ENCODE measurements at regions not wholly inside any gene's neighbourhood (a gene's known extent, or its start where the extent isn't known, plus 50 kb on each side); places are given as distances from the start of the nearest gene placed in this dataset.

DNA sequence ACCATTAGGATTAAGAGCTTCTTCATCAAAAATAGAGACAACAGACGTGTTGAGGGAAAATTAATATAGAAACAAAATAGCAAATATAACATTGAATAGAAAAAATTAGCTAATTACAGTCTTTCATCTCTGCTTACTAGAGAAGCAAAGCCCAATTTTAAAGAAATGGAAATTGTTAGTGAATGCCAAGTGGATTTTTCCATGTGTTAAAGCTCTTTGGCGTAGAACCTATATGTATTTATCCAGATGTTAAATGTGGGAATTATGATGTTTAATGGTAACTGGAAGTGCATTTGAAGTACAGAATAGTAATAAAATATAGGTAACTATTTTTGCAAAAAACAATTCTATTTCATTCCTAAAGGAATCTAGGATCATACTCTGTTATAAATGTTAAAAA lies 212.0 kb upstream of the COL3A1 start:
- peaks cover 0 to 2% of the 10 kb centered on the region in 2 donors for H3K9me3 ChIP-seq
- no peaks in the 10 kb centered on the region for H3K36me3 ChIP-seq
- TF ChIP-seq, protein P1, sequence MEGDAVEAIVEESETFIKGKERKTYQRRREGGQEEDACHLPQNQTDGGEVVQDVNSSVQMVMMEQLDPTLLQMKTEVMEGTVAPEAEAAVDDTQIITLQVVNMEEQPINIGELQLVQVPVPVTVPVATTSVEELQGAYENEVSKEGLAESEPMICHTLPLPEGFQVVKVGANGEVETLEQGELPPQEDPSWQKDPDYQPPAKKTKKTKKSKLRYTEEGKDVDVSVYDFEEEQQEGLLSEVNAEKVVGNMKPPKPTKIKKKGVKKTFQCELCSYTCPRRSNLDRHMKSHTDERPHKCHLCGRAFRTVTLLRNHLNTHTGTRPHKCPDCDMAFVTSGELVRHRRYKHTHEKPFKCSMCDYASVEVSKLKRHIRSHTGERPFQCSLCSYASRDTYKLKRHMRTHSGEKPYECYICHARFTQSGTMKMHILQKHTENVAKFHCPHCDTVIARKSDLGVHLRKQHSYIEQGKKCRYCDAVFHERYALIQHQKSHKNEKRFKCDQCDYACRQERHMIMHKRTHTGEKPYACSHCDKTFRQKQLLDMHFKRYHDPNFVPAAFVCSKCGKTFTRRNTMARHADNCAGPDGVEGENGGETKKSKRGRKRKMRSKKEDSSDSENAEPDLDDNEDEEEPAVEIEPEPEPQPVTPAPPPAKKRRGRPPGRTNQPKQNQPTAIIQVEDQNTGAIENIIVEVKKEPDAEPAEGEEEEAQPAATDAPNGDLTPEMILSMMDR (IDR thresholded peaks at IDR 0.05) = no peak
- no peak for TF ChIP-seq POLR2A (IDR thresholded peaks at IDR 0.05)
- H3K4me1 ChIP-seq = no peaks in the 10 kb centered on the region
- no peak for DNase-seq
- no peaks in the 10 kb centered on the region for H3K27me3 ChIP-seq
- H3K4me3 ChIP-seq = no peak overlapping the region
- intact Hi-C loops (cut with DNase I; ENCODE audit: low total_unique reads) = no loop called here
- H3K27ac ChIP-seq = no peak overlapping the region

DNA sequence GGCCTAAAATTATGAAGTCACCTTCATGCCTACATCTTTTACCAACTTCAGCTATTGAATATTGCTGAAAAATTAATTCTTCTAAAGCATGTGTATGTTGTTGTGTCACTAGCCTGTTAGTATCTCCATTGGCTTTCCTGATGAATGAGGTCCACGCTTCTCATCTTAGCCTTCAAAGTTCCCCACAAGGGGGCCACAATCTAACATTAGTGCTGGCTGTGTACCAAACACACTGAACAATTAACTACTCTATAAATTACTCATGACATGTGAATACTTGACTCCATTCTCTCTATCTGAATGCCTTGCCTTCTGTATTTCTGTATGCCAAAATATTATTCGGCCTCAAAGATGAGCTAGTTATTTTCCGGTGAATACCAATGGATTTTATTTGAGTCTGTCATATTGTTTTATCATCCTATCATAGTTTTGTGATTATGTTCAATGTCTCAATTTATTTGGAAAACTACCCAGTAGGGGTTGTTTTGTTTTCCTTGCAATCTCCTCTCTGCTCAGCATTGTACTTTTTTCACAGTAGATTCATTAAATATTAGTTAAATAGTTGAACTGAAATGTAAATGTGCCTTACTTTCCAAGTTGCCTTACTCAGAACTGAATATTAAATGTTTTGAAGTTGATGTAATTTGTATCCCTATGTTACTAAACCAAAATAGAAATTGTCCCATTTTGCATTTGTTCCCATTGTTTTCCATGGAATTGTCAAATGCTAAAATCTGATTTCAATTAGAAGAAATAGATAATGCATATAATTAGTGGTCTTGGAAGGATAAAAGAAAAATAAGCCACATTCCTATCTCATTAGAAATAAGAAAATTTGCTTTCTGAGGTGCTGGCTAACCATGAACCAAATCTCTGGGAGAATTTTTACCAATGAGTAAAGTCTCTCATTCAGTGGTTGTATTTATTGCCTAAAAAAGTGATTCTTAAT lies 208.4 kb upstream of the COL3A1 start:
- intact Hi-C loops (cut with DNase I; ENCODE audit: low total_unique reads) = no loop called here
- H3K36me3 ChIP-seq = no peaks in the 10 kb centered on the region

DNA sequence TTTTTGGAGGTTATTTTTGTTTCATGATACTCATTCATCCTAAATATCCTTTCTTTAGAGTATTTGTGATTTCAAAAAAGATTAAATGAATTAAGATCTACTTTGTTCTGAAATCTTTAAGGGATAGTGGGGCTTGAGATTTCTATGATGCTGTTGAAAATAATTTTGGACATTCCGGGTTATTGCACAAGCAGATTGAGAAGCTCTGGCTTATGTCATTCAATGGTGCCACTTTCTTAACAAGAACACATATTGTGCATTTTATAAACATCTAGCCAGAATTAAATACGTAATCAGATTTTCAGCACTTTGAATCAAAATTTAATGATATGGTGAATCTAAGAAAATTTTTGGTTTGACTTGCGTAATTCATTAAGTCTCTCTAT lies 207.7 kb upstream of the COL3A1 start:
- H3K9me3 ChIP-seq = no peaks in the 10 kb centered on the region
- no peaks in the 10 kb centered on the region for H3K4me1 ChIP-seq
- no peak for DNase-seq
- intact Hi-C loops (cut with DNase I; ENCODE audit: low total_unique reads) = no loop called here
- H3K36me3 ChIP-seq = no peaks in the 10 kb centered on the region
- TF ChIP-seq, protein P1 (IDR thresholded peaks at IDR 0.05) = no peak
- no peak for TF ChIP-seq POLR2A (IDR thresholded peaks at IDR 0.05)
- no peaks in the 10 kb centered on the region for H3K27me3 ChIP-seq
- no peak overlapping the region for H3K4me3 ChIP-seq
- no peak overlapping the region for H3K27ac ChIP-seq

More for the DNA sequence above, 208.4 kb upstream of the COL3A1 start:
- no peak for DNase-seq
- TF ChIP-seq POLR2A (IDR thresholded peaks at IDR 0.05) = no peak
- TF ChIP-seq, protein P1 (IDR thresholded peaks at IDR 0.05) = no peak
- H3K27me3 ChIP-seq = no peaks in the 10 kb centered on the region
- H3K9me3 ChIP-seq = no peaks in the 10 kb centered on the region
- no peaks in the 10 kb centered on the region for H3K4me1 ChIP-seq
- H3K27ac ChIP-seq = no peak overlapping the region
- H3K4me3 ChIP-seq = no peak overlapping the region

DNA sequence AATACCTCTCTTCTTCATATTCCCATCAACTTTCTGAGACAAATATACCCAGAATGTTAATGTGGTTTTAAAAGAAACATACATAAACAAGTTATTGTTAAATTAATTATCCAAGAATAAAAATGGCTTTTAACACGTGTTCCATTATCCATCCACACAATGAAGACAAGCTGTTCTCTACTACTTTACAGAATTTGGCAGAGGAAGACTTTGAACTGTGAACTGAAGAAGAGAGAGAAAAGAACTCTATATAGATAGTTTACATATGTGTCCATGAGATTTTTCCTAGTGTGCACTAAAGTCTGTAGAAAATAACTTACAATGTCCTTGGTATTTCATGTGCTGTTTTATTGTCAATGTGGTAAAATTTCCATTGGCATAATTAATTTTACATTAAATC lies 207.0 kb upstream of the COL3A1 start:
- Histone ChIP-seq H3K9me3 (no peaks in the 10 kb centered on the region), H3K27ac (no peak overlapping the region), H3K36me3 (no peaks in the 10 kb centered on the region), H3K27me3 (no peaks in the 10 kb centered on the region), H3K4me1 (no peaks in the 10 kb centered on the region), H3K4me3 (no peak overlapping the region)
- DNase-seq = no peak
- TF ChIP-seq, protein P1 (IDR thresholded peaks at IDR 0.05) = no peak
- no peak for TF ChIP-seq POLR2A (IDR thresholded peaks at IDR 0.05)
- intact Hi-C loops (cut with DNase I; ENCODE audit: low total_unique reads) = no loop called here

DNA sequence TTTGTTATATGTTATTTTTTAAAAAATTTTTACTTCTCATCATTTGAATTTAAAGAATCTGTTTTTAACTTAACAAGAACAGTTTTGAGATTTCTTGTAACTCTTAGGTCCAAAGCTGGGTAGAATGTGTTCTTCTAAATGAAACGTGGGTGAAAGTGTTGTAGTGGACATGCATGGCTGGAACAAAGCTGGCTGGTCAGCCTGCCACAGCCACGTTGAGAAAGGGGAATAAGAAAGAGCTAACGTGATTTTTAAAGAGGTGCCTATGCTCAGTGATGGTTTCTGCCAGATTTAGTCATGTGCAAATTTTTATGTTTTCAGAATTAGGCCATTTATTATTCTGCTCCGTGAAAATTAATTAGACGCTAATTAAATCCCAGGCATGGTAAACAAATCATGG lies 203.9 kb upstream of the COL3A1 start:
- no peaks in the 10 kb centered on the region for H3K27me3 ChIP-seq
- H3K4me1 ChIP-seq = no peaks in the 10 kb centered on the region
- no peaks in the 10 kb centered on the region for H3K36me3 ChIP-seq
- no peaks in the 10 kb centered on the region for H3K9me3 ChIP-seq
- no peak for TF ChIP-seq POLR2A (IDR thresholded peaks at IDR 0.05)
- TF ChIP-seq, protein P1 (IDR thresholded peaks at IDR 0.05) = no peak
- intact Hi-C loops (cut with DNase I; ENCODE audit: low total_unique reads) = no loop called here
- no peak overlapping the region for H3K4me3 ChIP-seq
- no peak for DNase-seq
- no peak overlapping the region for H3K27ac ChIP-seq
